Mucosa of descending colon (tissue), 3 donors: ENCODE measurements at regions not wholly inside any gene's neighbourhood (a gene's known extent, or its start where the extent isn't known, plus 50 kb on each side); places are given as distances from the start of the nearest gene placed in this dataset.

Experiments
- ATAC-seq: fragments of 200-7000 bp; cut with Tn5 transposase; one replicate; pipeline ENCODE4 v1.9.1; 2020; ENCODE audit warnings: mild to moderate bottlenecking, moderate library complexity
- DNase-seq, 3 donors: peaks; one replicate each; pipeline ENCODE4 v3.0.0-alpha.2; 2020
- H3K36me3 ChIP-seq: fragments of 200-600 bp; one replicate; pipeline ENCODE4 v1.8.0; 2021; ENCODE audit warnings: low read depth, mild to moderate bottlenecking
- H3K4me1 ChIP-seq: fragments of 200-600 bp; one replicate; pipeline ENCODE4 v1.8.0; 2021; ENCODE audit warnings: low read depth, mild to moderate bottlenecking
- H3K4me3 ChIP-seq: fragments of 200-600 bp; one replicate; pipeline ENCODE4 v1.8.0; 2021; ENCODE audit warnings: mild to moderate bottlenecking
- H3K9me3 ChIP-seq: fragments of 200-600 bp; one replicate; pipeline ENCODE4 v1.8.0; 2021; ENCODE audit warnings: mild to moderate bottlenecking
- CTCF ChIP-seq: fragments of 200-600 bp; IDR thresholded peaks from one replicate; pipeline ENCODE4 v1.8.0; 2022; ENCODE audit warnings: antibody characterized with exemption, mild to moderate bottlenecking
- intact Hi-C, 2 donors: fragments of 100-400 bp; cut with DNase I in 1 of 2; cut with micrococcal nuclease in 1 of 2; formaldehyde crosslinking; loops; one replicate each; pipeline versions ENCODE4 v1.11.0 to v1.11.1; 2022; cut with DNase I, micrococcal nuclease
- donor health status: DM: no; HTN: no; CAD: no; lungs with moderate emphysema.
- donor health status: DM: no; HTN: no; CAD: no.
- donor health status: DM: no; HTN: yes; CAD: no.

- ATAC-seq (peak; percentile 89), DNase-seq (peak; percentile 50 to 57 (median 52))
- H3K9me3 ChIP-seq, result no peaks in the 10 kb centered on the region
- H3K36me3 ChIP-seq, result no peaks in the 10 kb centered on the region
- H3K4me3 ChIP-seq, result no peak overlapping the region
- TF ChIP-seq CTCF, result no peak
- intact Hi-C loops, result no loop called here
- no peaks in the 10 kb centered on the region for H3K4me1 ChIP-seq
Observed at GRCh38 chr2:192487636-192488035, 292.9 kb upstream of the TMEFF2 start.

DNA sequence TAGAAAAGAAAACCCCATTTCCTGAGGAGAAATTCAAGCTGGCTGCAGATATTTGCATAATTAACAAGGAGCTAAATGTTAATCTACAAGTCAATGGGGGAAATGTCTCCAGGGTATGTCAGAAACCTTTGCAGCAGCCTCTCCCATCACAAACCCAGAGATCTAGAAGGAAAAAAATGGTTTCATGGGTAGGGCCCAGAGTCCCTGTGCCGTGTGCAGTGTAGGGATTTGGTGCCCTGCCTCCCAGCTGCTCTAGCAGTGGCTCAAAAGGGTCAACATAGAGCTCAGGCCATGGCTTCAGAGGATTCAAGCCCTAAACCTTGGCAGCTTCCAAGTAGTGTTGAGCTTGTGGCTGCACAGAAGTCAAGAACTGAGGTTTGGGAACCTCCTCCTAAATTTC lies 290.2 kb upstream of the TMEFF2 start:
- no peaks in the 10 kb centered on the region for H3K4me1 ChIP-seq
- TF ChIP-seq CTCF, result no peak
- ATAC-seq (no peak), DNase-seq (no peak)
- H3K4me3 ChIP-seq, result no peak overlapping the region
- no peaks in the 10 kb centered on the region for H3K9me3 ChIP-seq
- no peaks in the 10 kb centered on the region for H3K36me3 ChIP-seq
- intact Hi-C loops, result no loop called here

DNA sequence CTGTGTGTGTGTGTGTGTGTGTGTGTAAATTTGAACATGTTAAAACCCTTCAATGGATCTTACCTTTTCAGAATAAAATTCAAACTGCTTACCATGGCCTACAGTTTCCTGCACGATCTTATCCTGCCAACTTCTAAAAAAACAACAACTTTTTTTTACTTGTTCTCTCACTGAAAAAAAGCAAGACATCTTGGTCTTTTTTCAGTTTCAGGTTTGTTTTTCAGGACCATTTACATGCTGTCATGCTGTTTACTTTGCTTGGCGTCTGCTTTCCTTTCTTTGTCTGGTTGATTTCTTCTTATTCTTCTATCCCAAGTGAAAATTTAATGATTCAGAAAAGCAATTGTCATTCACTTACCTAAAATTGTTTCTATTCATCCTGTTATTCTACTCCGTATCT lies 286.3 kb upstream of the TMEFF2 start:
- no peak for TF ChIP-seq CTCF
- no peak for ATAC-seq
- intact Hi-C loops, result no loop called here

GRCh38 chr2:192473331-192473730 lies 278.6 kb upstream of the TMEFF2 start:
- no peak for TF ChIP-seq CTCF

More for the DNA sequence above, 286.3 kb upstream of the TMEFF2 start:
- no peak for DNase-seq
- H3K4me3 ChIP-seq, result no peak overlapping the region
- no peaks in the 10 kb centered on the region for H3K4me1 ChIP-seq
- no peaks in the 10 kb centered on the region for H3K36me3 ChIP-seq
- no peaks in the 10 kb centered on the region for H3K9me3 ChIP-seq

GRCh38 chr2:192471982-192472381 lies 277.2 kb upstream of the TMEFF2 start:
- intact Hi-C loops, result no loop called here
- H3K9me3 ChIP-seq, result no peaks in the 10 kb centered on the region
- TF ChIP-seq CTCF, result no peak
- DNase-seq, result no peak
- no peak overlapping the region for H3K4me3 ChIP-seq
- H3K4me1 ChIP-seq, result no peaks in the 10 kb centered on the region
- H3K36me3 ChIP-seq, result no peaks in the 10 kb centered on the region
- ATAC-seq, result no peak

More at GRCh38 chr2:192473331-192473730, 278.6 kb upstream of the TMEFF2 start:
- ATAC-seq, result no peak
- Histone ChIP-seq H3K9me3 (no peaks in the 10 kb centered on the region), H3K4me3 (no peak overlapping the region), H3K4me1 (no peaks in the 10 kb centered on the region), H3K36me3 (no peaks in the 10 kb centered on the region)
- DNase-seq, result no peak
- intact Hi-C loops, result no loop called here

- ATAC-seq, result no peak
Observed at GRCh38 chr2:192469612-192470011, 274.9 kb upstream of the TMEFF2 start.

More at GRCh38 chr2:192469612-192470011, 274.9 kb upstream of the TMEFF2 start:
- no peak for TF ChIP-seq CTCF
- no peak overlapping the region for H3K4me3 ChIP-seq
- H3K4me1 ChIP-seq, result no peaks in the 10 kb centered on the region
- no peak for DNase-seq
- H3K9me3 ChIP-seq, result no peaks in the 10 kb centered on the region
- intact Hi-C loops, result no loop called here
- no peaks in the 10 kb centered on the region for H3K36me3 ChIP-seq
